Neural progenitor cell (in vitro differentiated cells): ENCODE measurements at regions not wholly inside any gene's neighbourhood (a gene's known extent, or its start where the extent isn't known, plus 50 kb on each side); places are given as distances from the start of the nearest gene placed in this dataset.

ENCODE experiments used
- DNase-seq: peaks from one replicate; pipeline ENCODE4 v3.0.0-alpha.2; 2016; ENCODE audit warnings: low spot score
- H2AFZ ChIP-seq: fragments of 200-600 bp; sonication (generic); replicated peaks from 2 replicates; pipeline ENCODE4 v1.6.1; 2016; ENCODE audit warnings: antibody characterized with exemption
- H3F3A ChIP-seq: fragments of 200-600 bp; sonication (generic); 2 replicates; pipeline ENCODE4 v1.6.1; 2016; ENCODE audit warnings: antibody characterized with exemption, low read depth
- H3K27ac ChIP-seq: fragments of 200-600 bp; sonication (generic); 2 replicates; pipeline ENCODE4 v1.5.1; 2016; ENCODE audit warnings: mild to moderate bottlenecking
- H3K27me3 ChIP-seq: fragments of 200-600 bp; sonication (generic); 2 replicates; pipeline ENCODE4 v1.6.1; 2016; ENCODE audit warnings: mild to moderate bottlenecking, moderate library complexity
- H3K36me3 ChIP-seq: fragments of 200-600 bp; sonication (generic); 2 replicates; pipeline ENCODE4 v1.5.1; 2016
- H3K4me1 ChIP-seq: fragments of 200-600 bp; sonication (generic); 2 replicates; pipeline ENCODE4 v1.6.1; 2016; ENCODE audit warnings: mixed run types
- H3K4me2 ChIP-seq: fragments of 200-600 bp; sonication (generic); 2 replicates; pipeline ENCODE4 v1.6.1; 2016
- H3K4me3 ChIP-seq: fragments of 200-600 bp; sonication (generic); 2 replicates; pipeline ENCODE4 v1.5.1; 2016
- H3K79me2 ChIP-seq: fragments of 200-600 bp; sonication (generic); 2 replicates; pipeline ENCODE4 v1.6.1; 2016; ENCODE audit warnings: low read depth
- H3K9ac ChIP-seq: fragments of 200-600 bp; sonication (generic); 2 replicates; pipeline ENCODE4 v1.6.1; 2016
- H3K9me3 ChIP-seq: fragments of 200-600 bp; sonication (generic); 2 replicates; pipeline ENCODE4 v1.5.1; 2016; ENCODE audit warnings: low read depth
- H4K20me1 ChIP-seq: fragments of 200-600 bp; sonication (generic); 2 replicates; pipeline ENCODE4 v1.6.1; 2016; ENCODE audit warnings: low read depth
- H3K27ac Mint-ChIP-seq: 3 replicates; pipeline ENCODE4 v1.8.0; 2021; ENCODE audit warnings: mixed read lengths
- H3K27me3 Mint-ChIP-seq: 2 replicates; pipeline ENCODE4 v1.8.0; 2022; ENCODE audit warnings: low read depth, mild to moderate bottlenecking, inconsistent platforms, moderate library complexity, mixed read lengths; ENCODE audit not compliant: insufficient read depth
- H3K36me3 Mint-ChIP-seq: 3 replicates; pipeline ENCODE4 v1.8.0; 2021; ENCODE audit warnings: mixed read lengths
- H3K4me1 Mint-ChIP-seq: 3 replicates; pipeline ENCODE4 v1.8.0; 2021; ENCODE audit warnings: mixed read lengths
- H3K4me3 Mint-ChIP-seq: 3 replicates; pipeline ENCODE4 v1.8.0; 2021; ENCODE audit warnings: mild to moderate bottlenecking, moderate library complexity, mixed read lengths
- H3K9me3 Mint-ChIP-seq: 3 replicates; pipeline ENCODE4 v1.8.0; 2020; ENCODE audit warnings: mixed read lengths
- EZH2 ChIP-seq: fragments of 200-600 bp; sonication (generic); IDR thresholded peaks from 2 replicates; pipeline ENCODE4 v1.6.1; 2017; ENCODE audit warnings: antibody characterized with exemption, mild to moderate bottlenecking, moderate library complexity
- EZH2phosphoT487 ChIP-seq: fragments of 200-600 bp; sonication (generic); IDR thresholded peaks from 2 replicates; pipeline ENCODE4 v1.6.1; 2017; ENCODE audit warnings: antibody characterized with exemption
- TF ChIP-seq, protein P1 (sequence below): fragments of 200-600 bp; sonication (generic); IDR thresholded peaks from 2 replicates; pipeline ENCODE4 v1.5.1; 2017; ENCODE audit warnings: antibody characterized with exemption, mild to moderate bottlenecking

DNA sequence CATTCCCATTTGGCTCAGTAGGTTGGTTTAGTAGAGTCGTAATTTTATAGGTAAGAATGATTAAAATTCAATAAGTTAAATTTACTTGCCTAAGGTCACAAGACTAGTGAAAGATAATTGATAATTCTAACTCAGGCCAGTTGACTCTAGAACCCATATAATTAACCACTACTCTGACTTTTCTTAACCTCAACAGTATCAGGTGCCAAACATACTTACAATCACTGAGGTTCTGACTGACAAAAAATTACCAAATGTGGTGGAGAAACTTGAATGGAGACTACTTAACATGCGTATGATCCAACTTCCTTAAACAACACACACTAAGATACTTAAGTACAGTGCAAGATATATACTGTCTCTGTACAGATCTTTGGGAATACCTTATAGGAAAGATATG, 667.3 kb upstream of the SORCS1 start:
- H3K27me3 Mint-ChIP-seq = no peaks in the 10 kb centered on the region

DNA sequence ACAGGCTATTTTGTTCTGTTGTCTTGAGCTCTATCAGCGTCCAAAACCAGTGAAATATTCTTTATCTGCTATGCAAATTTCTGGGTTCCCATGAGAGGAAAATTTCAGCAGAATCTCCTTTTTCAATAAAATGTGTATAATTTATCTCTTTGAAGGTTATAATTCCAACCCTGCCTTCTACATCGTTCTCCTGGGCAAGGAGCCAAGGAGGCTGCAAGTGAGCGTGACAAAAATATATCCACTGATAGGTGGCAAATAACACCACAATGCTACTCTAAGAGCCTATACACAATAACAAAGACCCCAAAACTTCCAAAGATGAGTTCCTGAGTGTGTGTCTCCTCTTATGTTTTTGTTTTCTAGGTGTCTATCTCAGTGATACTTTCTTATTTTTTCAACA, 664.7 kb upstream of the SORCS1 start:
- Histone ChIP-seq H2AFZ (no peak overlapping the region), H3K4me1 (peaks cover 17% of the 10 kb centered on the region), H4K20me1 (no peaks in the 10 kb centered on the region), H3K9me3 (no peaks in the 10 kb centered on the region), H3F3A (no peaks in the 10 kb centered on the region), H3K79me2 (no peaks in the 10 kb centered on the region), H3K36me3 (no peaks in the 10 kb centered on the region), H3K27me3 (no peaks in the 10 kb centered on the region), H3K9ac (no peak overlapping the region), H3K27ac (no peak overlapping the region), H3K4me2 (no peak overlapping the region), H3K4me3 (no peak overlapping the region)
- H3K36me3 Mint-ChIP-seq = no peaks in the 10 kb centered on the region
- H3K27me3 Mint-ChIP-seq = no peaks in the 10 kb centered on the region
- no peak for DNase-seq
- H3K27ac Mint-ChIP-seq = no peak overlapping the region
- no peaks in the 10 kb centered on the region for H3K9me3 Mint-ChIP-seq
- peaks cover 10% of the 10 kb centered on the region for H3K4me1 Mint-ChIP-seq
- no peak overlapping the region for H3K4me3 Mint-ChIP-seq
- no peak for TF ChIP-seq EZH2
- TF ChIP-seq, protein P1, sequence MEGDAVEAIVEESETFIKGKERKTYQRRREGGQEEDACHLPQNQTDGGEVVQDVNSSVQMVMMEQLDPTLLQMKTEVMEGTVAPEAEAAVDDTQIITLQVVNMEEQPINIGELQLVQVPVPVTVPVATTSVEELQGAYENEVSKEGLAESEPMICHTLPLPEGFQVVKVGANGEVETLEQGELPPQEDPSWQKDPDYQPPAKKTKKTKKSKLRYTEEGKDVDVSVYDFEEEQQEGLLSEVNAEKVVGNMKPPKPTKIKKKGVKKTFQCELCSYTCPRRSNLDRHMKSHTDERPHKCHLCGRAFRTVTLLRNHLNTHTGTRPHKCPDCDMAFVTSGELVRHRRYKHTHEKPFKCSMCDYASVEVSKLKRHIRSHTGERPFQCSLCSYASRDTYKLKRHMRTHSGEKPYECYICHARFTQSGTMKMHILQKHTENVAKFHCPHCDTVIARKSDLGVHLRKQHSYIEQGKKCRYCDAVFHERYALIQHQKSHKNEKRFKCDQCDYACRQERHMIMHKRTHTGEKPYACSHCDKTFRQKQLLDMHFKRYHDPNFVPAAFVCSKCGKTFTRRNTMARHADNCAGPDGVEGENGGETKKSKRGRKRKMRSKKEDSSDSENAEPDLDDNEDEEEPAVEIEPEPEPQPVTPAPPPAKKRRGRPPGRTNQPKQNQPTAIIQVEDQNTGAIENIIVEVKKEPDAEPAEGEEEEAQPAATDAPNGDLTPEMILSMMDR = no peak
- TF ChIP-seq EZH2phosphoT487 = no peak

More for the DNA sequence above, 667.3 kb upstream of the SORCS1 start:
- Histone ChIP-seq H2AFZ (no peak overlapping the region), H3K9me3 (no peaks in the 10 kb centered on the region), H3K4me2 (no peak overlapping the region), H3K79me2 (no peaks in the 10 kb centered on the region), H3F3A (no peaks in the 10 kb centered on the region), H3K36me3 (peaks cover 5% of the 10 kb centered on the region), H3K9ac (no peak overlapping the region), H3K4me3 (no peak overlapping the region), H3K27ac (no peak overlapping the region), H3K4me1 (peaks cover 17% of the 10 kb centered on the region), H3K27me3 (no peaks in the 10 kb centered on the region), H4K20me1 (no peaks in the 10 kb centered on the region)
- no peak for DNase-seq
- H3K27ac Mint-ChIP-seq = no peak overlapping the region
- TF ChIP-seq EZH2phosphoT487 (no peak), EZH2 (no peak)
- TF ChIP-seq, protein P1 = no peak
- H3K36me3 Mint-ChIP-seq = no peaks in the 10 kb centered on the region
- no peaks in the 10 kb centered on the region for H3K9me3 Mint-ChIP-seq
- H3K4me1 Mint-ChIP-seq = peaks cover 19% of the 10 kb centered on the region
- H3K4me3 Mint-ChIP-seq = no peak overlapping the region

DNA sequence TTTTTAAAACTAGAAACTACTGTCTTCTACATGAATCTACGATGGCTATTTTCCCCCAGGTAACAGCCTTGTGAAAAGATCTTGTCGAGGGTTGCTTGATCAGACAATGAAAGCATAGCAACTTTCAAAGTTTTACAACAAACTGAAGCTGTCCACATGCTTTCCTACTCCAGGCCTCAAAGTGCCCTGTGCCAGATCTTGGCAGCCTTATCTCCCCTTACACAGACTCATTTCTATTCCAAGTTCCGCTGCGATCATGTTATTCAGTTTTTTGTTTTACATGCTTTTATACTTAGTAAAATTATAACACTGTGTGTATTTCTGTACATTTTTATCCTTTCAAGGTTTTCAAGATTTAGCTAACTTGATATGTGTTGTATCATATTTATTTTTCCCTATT, 661.7 kb upstream of the SORCS1 start:
- Histone ChIP-seq H3K4me2 (no peak overlapping the region), H3K27ac (no peak overlapping the region), H3F3A (no peaks in the 10 kb centered on the region), H3K27me3 (no peaks in the 10 kb centered on the region), H3K79me2 (no peaks in the 10 kb centered on the region), H3K4me1 (peaks cover 12% of the 10 kb centered on the region), H3K36me3 (no peaks in the 10 kb centered on the region), H3K9me3 (no peaks in the 10 kb centered on the region), H4K20me1 (no peaks in the 10 kb centered on the region), H3K9ac (no peak overlapping the region), H2AFZ (peak overlapping the region; percentile 20), H3K4me3 (no peak overlapping the region)
- TF ChIP-seq, protein P1 = no peak
- TF ChIP-seq EZH2 = no peak
- TF ChIP-seq EZH2phosphoT487 = no peak
- DNase-seq = no peak
- H3K4me3 Mint-ChIP-seq = no peak overlapping the region
- no peaks in the 10 kb centered on the region for H3K9me3 Mint-ChIP-seq
- no peaks in the 10 kb centered on the region for H3K4me1 Mint-ChIP-seq
- H3K36me3 Mint-ChIP-seq = no peaks in the 10 kb centered on the region
- no peaks in the 10 kb centered on the region for H3K27me3 Mint-ChIP-seq
- no peak overlapping the region for H3K27ac Mint-ChIP-seq
